CD8-positive, alpha-beta memory T cell (primary cell): ENCODE measurements at regions not wholly inside any gene's neighbourhood (a gene's known extent, or its start where the extent isn't known, plus 50 kb on each side); places are given as distances from the start of the nearest gene placed in this dataset.

Source experiments
- CTCF ChIA-PET: fragments of 350-600 bp; sonication (Branson Sonifier 250); formaldehyde crosslinking; loops from one replicate; lab custom pipeline; 2021; ENCODE audit warnings: antibody characterized with exemption; lab: Charles Lee
- POLR2A ChIA-PET: fragments of 350-600 bp; sonication (Branson Sonifier 250); formaldehyde crosslinking; loops from one replicate; lab custom pipeline; 2021; ENCODE audit warnings: antibody characterized with exemption; lab: Charles Lee
- DNase-seq, 5 donors: peaks; one replicate each; pipeline versions ENCODE4 v3.0.0 to v3.0.0-alpha.2; 2020 to 2022; ENCODE audit warnings: mixed read lengths in 1 of 5
- H3K27ac ChIP-seq: one replicate; pipeline ENCODE4 v1.7.0; 2013; ENCODE audit warnings: low read depth, mild to moderate bottlenecking, low read length, moderate library complexity
- H3K27me3 ChIP-seq: 2 replicates; pipeline ENCODE4 v1.7.0; 2013; ENCODE audit warnings: low read length, mild to moderate bottlenecking; ENCODE audit not compliant: insufficient read depth, poor library complexity, severe bottlenecking
- H3K36me3 ChIP-seq: 2 replicates; pipeline ENCODE4 v1.7.0; 2013; ENCODE audit warnings: mild to moderate bottlenecking, low read length, moderate library complexity; ENCODE audit not compliant: insufficient read depth
- H3K4me1 ChIP-seq: 2 replicates; pipeline ENCODE4 v1.7.0; 2013; ENCODE audit warnings: mild to moderate bottlenecking, low read length, moderate library complexity; ENCODE audit not compliant: insufficient read depth
- H3K4me3 ChIP-seq: 2 replicates; pipeline ENCODE4 v1.7.0; 2013; ENCODE audit warnings: mild to moderate bottlenecking, low read length
- H3K9me3 ChIP-seq: 2 replicates; pipeline ENCODE4 v1.7.0; 2013; ENCODE audit warnings: mild to moderate bottlenecking, low read length
- H3K27ac Mint-ChIP-seq, 8 donors: one replicate each; pipeline ENCODE4 v1.8.0; 2020 to 2021; ENCODE audit warnings: mixed read lengths in 8 of 8, mild to moderate bottlenecking in 6 of 8, inconsistent platforms in 3 of 8, moderate library complexity in 3 of 8
- H3K27me3 Mint-ChIP-seq, 2 donors: one replicate each; pipeline ENCODE4 v1.8.0; 2020 to 2021; ENCODE audit warnings: mixed read lengths in 2 of 2, mild to moderate bottlenecking in 1 of 2, moderate library complexity in 1 of 2
- H3K36me3 Mint-ChIP-seq, 3 donors: one replicate each; pipeline ENCODE4 v1.8.0; 2020 to 2021; ENCODE audit warnings: mixed read lengths in 3 of 3, inconsistent platforms in 1 of 3, mild to moderate bottlenecking in 1 of 3
- H3K4me1 Mint-ChIP-seq, 3 donors: one replicate each; pipeline ENCODE4 v1.8.0; 2020 to 2021; ENCODE audit warnings: mixed read lengths in 3 of 3, inconsistent platforms in 1 of 3, mild to moderate bottlenecking in 1 of 3
- H3K4me3 Mint-ChIP-seq, 7 donors: one replicate each; pipeline ENCODE4 v1.8.0; 2020 to 2021; ENCODE audit warnings: mixed read lengths in 7 of 7, mild to moderate bottlenecking in 6 of 7, moderate library complexity in 4 of 7, inconsistent platforms in 2 of 7
- H3K9me3 Mint-ChIP-seq, 5 donors: one replicate each; pipeline ENCODE4 v1.8.0; 2020 to 2022; ENCODE audit warnings: mixed read lengths in 5 of 5, mild to moderate bottlenecking in 3 of 5, moderate library complexity in 2 of 5, inconsistent platforms in 1 of 5

GRCh38 chr3:59527493-59527892 is 477.7 kb upstream of the CFAP20DC start:
- Mint-ChIP-seq H3K27ac (no peak overlapping the region), H3K9me3 (peaks cover 0 to 3% (median 0%) of the 10 kb centered on the region in 5 donors), H3K27me3 (peaks cover 1 to 3% of the 10 kb centered on the region in 2 donors), H3K4me1 (peaks cover 0 to 4% (median 0%) of the 10 kb centered on the region in 3 donors), H3K36me3 (no peaks in the 10 kb centered on the region), H3K4me3 (no peak overlapping the region)
- CTCF ChIA-PET: no interaction called here
- Histone ChIP-seq H3K4me3 (no peak overlapping the region), H3K27me3 (no peaks in the 10 kb centered on the region), H3K4me1 (no peaks in the 10 kb centered on the region), H3K9me3 (no peaks in the 10 kb centered on the region), H3K36me3 (no peaks in the 10 kb centered on the region), H3K27ac (no peak overlapping the region)
- POLR2A ChIA-PET: no interaction called here
- no peak for DNase-seq

DNA sequence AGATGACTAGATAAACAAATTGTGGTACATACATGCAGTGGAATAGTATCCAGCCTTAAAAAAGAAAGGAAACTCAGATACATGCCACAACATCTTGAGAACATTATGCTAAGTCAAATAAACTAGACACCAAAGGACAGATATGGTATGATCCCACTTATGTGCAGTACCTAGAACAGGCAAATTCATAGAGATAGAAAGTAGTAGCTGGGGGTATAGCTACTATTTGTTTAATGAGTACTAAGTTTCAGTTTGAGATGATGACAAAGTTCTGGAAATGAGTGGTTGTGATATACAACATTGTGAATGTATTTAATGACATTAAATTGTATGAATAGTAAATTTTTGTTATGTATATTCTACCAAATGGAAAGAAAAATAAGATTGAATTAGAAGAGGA is 477.2 kb upstream of the CFAP20DC start:
- no peaks in the 10 kb centered on the region for H3K9me3 ChIP-seq
- POLR2A ChIA-PET: no interaction called here
- H3K36me3 ChIP-seq: no peaks in the 10 kb centered on the region
- no peak overlapping the region for H3K27ac Mint-ChIP-seq
- H3K4me1 ChIP-seq: no peaks in the 10 kb centered on the region
- H3K27ac ChIP-seq: no peak overlapping the region
- no peak overlapping the region for H3K4me3 ChIP-seq
- H3K27me3 Mint-ChIP-seq: peaks cover 3% of the 10 kb centered on the region in 2 donors
- DNase-seq: no peak
- peaks cover 0 to 4% (median 0%) of the 10 kb centered on the region in 3 donors for H3K4me1 Mint-ChIP-seq
- CTCF ChIA-PET: no interaction called here
- no peaks in the 10 kb centered on the region for H3K27me3 ChIP-seq
- H3K9me3 Mint-ChIP-seq: peaks cover 0 to 3% (median 0%) of the 10 kb centered on the region in 5 donors
- no peaks in the 10 kb centered on the region for H3K36me3 Mint-ChIP-seq
- no peak overlapping the region for H3K4me3 Mint-ChIP-seq

DNA sequence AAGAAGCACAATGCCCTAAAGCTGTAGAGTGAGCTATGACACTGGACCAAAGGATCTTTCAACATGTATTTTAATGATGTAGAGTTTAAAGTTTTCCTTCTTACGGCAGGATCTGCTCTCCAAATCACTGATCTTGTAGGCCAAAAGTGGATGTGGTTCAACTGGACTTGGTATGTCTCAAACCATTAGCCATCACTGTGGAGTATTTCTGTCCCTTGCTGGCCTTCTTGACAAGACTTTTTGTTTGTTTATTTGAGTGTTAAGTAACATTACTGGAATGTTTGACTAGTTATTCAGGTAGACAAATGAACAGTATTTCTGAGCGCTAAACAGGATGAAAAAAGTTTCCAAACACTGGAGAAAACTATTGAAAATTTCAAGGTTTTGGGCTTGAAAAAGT is 472.7 kb upstream of the CFAP20DC start:
- POLR2A ChIA-PET: no interaction called here
- Mint-ChIP-seq H3K27me3 (peaks cover 3% of the 10 kb centered on the region in 2 donors), H3K4me3 (no peak overlapping the region)

GRCh38 chr3:59519094-59519493 is 469.3 kb upstream of the CFAP20DC start:
- Histone ChIP-seq H3K36me3 (no peaks in the 10 kb centered on the region), H3K4me3 (no peak overlapping the region), H3K9me3 (no peaks in the 10 kb centered on the region), H3K4me1 (no peaks in the 10 kb centered on the region), H3K27me3 (no peaks in the 10 kb centered on the region), H3K27ac (no peak overlapping the region)
- Mint-ChIP-seq H3K36me3 (no peaks in the 10 kb centered on the region), H3K27ac (no peak overlapping the region), H3K9me3 (no peaks in the 10 kb centered on the region), H3K4me3 (no peak overlapping the region), H3K27me3 (peaks cover 3% of the 10 kb centered on the region in 2 donors), H3K4me1 (peaks cover 13 to 29% (median 22%) of the 10 kb centered on the region in 3 donors)
- DNase-seq: no peak
- CTCF ChIA-PET: no interaction called here
- POLR2A ChIA-PET: no interaction called here

More for the DNA sequence above, 472.7 kb upstream of the CFAP20DC start:
- peaks cover 0 to 3% (median 0%) of the 10 kb centered on the region in 5 donors for H3K9me3 Mint-ChIP-seq
- no peaks in the 10 kb centered on the region for H3K9me3 ChIP-seq
- no peak for DNase-seq
- no peaks in the 10 kb centered on the region for H3K4me1 ChIP-seq
- CTCF ChIA-PET: no interaction called here
- H3K4me3 ChIP-seq: no peak overlapping the region
- H3K27me3 ChIP-seq: no peaks in the 10 kb centered on the region
- no peaks in the 10 kb centered on the region for H3K36me3 Mint-ChIP-seq
- no peaks in the 10 kb centered on the region for H3K36me3 ChIP-seq
- no peak overlapping the region for H3K27ac ChIP-seq
- H3K4me1 Mint-ChIP-seq: peaks cover 0 to 3% (median 0%) of the 10 kb centered on the region in 3 donors
- H3K27ac Mint-ChIP-seq: no peak overlapping the region

GRCh38 chr3:59518283-59519055 is 468.6 kb upstream of the CFAP20DC start:
- H3K36me3 Mint-ChIP-seq: no peaks in the 10 kb centered on the region
- Histone ChIP-seq H3K4me1 (no peaks in the 10 kb centered on the region), H3K27me3 (no peaks in the 10 kb centered on the region), H3K9me3 (no peaks in the 10 kb centered on the region), H3K36me3 (no peaks in the 10 kb centered on the region), H3K27ac (no peak overlapping the region), H3K4me3 (no peak overlapping the region)
- DNase-seq: no peak
- H3K27ac Mint-ChIP-seq: no peak overlapping the region
- H3K4me1 Mint-ChIP-seq: peaks cover 13 to 29% (median 22%) of the 10 kb centered on the region in 3 donors
- no peaks in the 10 kb centered on the region for H3K9me3 Mint-ChIP-seq
- H3K27me3 Mint-ChIP-seq: peaks cover under 1 to 2% of the 10 kb centered on the region in 2 donors
- H3K4me3 Mint-ChIP-seq: no peak overlapping the region
- CTCF ChIA-PET: no interaction called here
- POLR2A ChIA-PET: no interaction called here

DNA sequence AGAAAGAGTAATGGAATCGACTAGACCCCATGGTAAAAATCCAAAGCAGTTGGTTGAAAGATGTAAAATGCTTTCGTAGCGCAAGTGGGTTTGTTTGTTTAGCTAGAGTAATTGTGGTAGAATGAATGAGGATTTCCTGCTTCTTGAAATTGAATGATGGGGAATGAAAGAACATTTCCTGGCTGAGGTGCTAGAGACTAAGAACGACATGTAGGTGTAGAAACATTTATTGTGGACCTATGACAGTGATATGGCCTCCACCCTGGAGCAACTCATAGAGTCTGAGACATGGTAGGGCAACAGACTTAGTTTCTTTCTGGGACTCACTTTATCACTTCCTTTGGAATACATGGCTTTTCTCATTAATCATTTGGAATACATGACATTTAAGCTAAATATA is 467.6 kb upstream of the CFAP20DC start:
- Mint-ChIP-seq H3K27ac (no peak overlapping the region), H3K27me3 (peaks cover 0 to 2% of the 10 kb centered on the region in 2 donors), H3K4me1 (peaks cover 13 to 29% (median 22%) of the 10 kb centered on the region in 3 donors), H3K36me3 (no peaks in the 10 kb centered on the region), H3K4me3 (no peak overlapping the region), H3K9me3 (no peaks in the 10 kb centered on the region)
- ChIA-PET CTCF (no interaction called here), POLR2A (no interaction called here)
- Histone ChIP-seq H3K27ac (no peak overlapping the region), H3K4me3 (no peak overlapping the region), H3K9me3 (no peaks in the 10 kb centered on the region), H3K36me3 (no peaks in the 10 kb centered on the region), H3K4me1 (no peaks in the 10 kb centered on the region), H3K27me3 (no peaks in the 10 kb centered on the region)
- no peak for DNase-seq

GRCh38 chr3:59515966-59516365 is 466.1 kb upstream of the CFAP20DC start:
- ChIA-PET CTCF (no interaction called here), POLR2A (no interaction called here)
- H3K36me3 Mint-ChIP-seq: no peaks in the 10 kb centered on the region
- no peak overlapping the region for H3K4me3 Mint-ChIP-seq
- peak overlapping the region in 1 of 8 donors; percentile 84 for H3K27ac Mint-ChIP-seq
- DNase-seq: no peak
- Histone ChIP-seq H3K9me3 (no peaks in the 10 kb centered on the region), H3K4me3 (no peak overlapping the region), H3K27ac (no peak overlapping the region), H3K36me3 (no peaks in the 10 kb centered on the region), H3K4me1 (no peaks in the 10 kb centered on the region), H3K27me3 (no peaks in the 10 kb centered on the region)
- H3K27me3 Mint-ChIP-seq: peaks cover 0 to 3% of the 10 kb centered on the region in 2 donors
- H3K4me1 Mint-ChIP-seq: peaks cover 17 to 38% (median 22%) of the 10 kb centered on the region in 3 donors
- no peaks in the 10 kb centered on the region for H3K9me3 Mint-ChIP-seq

- Mint-ChIP-seq H3K36me3 (no peaks in the 10 kb centered on the region), H3K4me3 (peak overlapping the region in 6 of 7 donors; percentile 28 to 66 (median 53)), H3K4me1 (peaks cover 17 to 38% (median 22%) of the 10 kb centered on the region in 3 donors), H3K27me3 (peaks cover 0 to 3% of the 10 kb centered on the region in 2 donors), H3K9me3 (no peaks in the 10 kb centered on the region), H3K27ac (peak overlapping the region in 5 of 8 donors; percentile 13 to 92 (median 81))
- Histone ChIP-seq H3K27ac (no peak overlapping the region), H3K9me3 (no peaks in the 10 kb centered on the region), H3K4me1 (no peaks in the 10 kb centered on the region), H3K27me3 (no peaks in the 10 kb centered on the region), H3K36me3 (no peaks in the 10 kb centered on the region), H3K4me3 (no peak overlapping the region)
- DNase-seq: peak in 1 of 5 donors; percentile 5
- CTCF ChIA-PET: interaction anchor here (1.2 kb wide), 1 partner anchor 88 kb away, joined by 3 read pairs; no protein-coding TSS in a partner anchor
- POLR2A ChIA-PET: no interaction called here
These were observed 465.1 kb upstream of the CFAP20DC start for GRCh38 chr3:59514865-59515482.
